HG02798 (cell line): ENCODE measurements at regions not wholly inside any gene's neighbourhood (a gene's known extent, or its start where the extent isn't known, plus 50 kb on each side); places are given as distances from the start of the nearest gene placed in this dataset.

Experiments
- ATAC-seq: cut with Tn5 transposase; IDR thresholded peaks from one replicate; pipeline ENCODE4 v1.9.1; 2021; ENCODE audit warnings: mild to moderate bottlenecking; ENCODE audit not compliant: unreplicated experiment, poor library complexity

DNA sequence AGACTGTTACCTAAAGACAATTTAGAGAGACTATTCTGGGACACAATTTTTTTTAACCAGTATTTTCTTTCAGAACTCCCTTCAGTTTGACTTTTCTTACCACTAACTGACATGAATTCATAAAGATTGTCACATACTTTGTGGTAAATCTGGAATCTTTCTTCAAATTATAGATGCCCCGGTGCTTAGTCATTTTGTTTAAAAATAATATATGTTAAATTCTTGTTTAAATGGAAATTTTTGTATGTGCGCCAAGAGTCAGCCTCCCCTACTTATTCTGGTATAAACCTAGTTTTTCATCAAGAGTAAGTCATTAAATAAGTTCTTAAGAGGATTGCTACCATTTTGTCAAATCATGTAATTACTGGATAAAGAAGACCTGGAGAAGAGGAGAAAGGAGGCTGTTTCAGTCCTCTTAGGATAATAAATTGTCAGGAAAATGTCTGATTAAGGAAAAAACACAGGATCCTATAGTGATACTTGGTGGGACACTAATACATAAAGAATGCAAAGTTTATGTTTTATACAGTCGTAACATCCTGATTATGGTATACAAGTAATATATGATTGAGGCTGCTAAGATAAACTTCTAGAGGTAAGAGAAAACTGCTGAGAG is 424.4 kb downstream of the PMP22 start:
- ATAC-seq = no peak

DNA sequence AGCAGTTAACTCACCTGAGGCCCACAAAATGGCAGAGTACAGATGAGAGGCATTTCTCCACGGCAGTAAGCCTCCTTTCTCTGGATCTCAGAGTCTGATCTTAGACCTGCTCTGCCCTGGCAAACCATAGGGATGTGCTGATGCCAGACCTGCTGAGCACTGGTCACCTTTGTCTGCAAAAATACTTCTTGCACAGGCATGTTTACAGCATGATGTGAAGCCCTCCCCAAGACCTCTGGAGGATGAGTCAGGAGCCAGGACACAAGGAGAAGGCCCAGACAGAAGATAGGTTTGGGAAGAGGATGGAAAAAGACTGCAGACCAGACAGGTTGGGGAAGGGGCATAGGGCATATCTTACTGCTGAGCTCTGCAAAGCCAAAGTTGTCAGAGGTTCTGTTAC is 426.6 kb downstream of the PMP22 start:
- ATAC-seq = no peak

DNA sequence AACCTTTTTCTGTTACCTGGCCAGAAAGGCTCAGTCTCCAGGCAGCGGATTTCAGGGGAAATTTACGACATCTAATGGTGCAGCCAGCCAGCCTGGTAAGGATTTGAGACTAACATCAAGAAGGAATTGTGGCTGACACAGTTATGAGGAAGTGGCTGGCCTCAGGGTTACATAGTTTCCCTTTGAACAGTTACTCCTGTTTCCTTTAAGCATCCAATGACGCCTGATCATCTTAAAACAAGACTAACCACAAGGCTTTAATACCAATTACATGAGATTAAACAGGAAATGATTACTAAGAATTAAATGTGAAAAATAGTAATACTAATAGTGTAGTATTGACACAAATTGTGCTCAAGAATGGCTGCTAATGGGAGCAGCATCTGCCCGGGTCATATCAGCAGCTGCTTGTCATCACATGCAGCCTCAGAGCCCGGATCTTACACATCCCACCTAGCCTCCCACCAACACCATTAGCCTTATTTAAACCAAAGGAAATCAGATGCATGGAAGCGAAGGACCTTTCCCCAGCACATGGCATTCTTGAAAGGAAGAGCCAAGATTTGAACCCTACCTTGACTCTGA is 431.8 kb downstream of the PMP22 start:
- ATAC-seq = no peak

DNA sequence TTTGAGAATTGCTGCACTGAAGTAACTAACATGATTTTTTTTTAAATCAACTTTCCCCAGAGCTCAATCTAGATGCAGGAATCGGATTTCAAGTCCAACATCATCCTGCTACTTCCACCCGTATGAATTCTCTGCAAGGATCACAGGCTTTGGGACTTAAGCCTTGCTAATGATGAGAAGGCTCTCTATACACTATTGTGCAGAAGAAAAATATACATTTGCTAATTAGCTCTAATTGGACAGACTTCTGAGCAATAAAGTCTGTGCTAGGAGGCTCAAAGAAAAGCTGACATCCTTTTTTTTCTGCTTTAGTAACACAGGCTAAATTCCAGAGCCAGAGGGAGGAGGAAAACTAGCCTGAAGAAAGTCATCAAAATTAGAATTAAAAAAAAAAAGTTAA is 433.6 kb downstream of the PMP22 start:
- no peak for ATAC-seq

DNA sequence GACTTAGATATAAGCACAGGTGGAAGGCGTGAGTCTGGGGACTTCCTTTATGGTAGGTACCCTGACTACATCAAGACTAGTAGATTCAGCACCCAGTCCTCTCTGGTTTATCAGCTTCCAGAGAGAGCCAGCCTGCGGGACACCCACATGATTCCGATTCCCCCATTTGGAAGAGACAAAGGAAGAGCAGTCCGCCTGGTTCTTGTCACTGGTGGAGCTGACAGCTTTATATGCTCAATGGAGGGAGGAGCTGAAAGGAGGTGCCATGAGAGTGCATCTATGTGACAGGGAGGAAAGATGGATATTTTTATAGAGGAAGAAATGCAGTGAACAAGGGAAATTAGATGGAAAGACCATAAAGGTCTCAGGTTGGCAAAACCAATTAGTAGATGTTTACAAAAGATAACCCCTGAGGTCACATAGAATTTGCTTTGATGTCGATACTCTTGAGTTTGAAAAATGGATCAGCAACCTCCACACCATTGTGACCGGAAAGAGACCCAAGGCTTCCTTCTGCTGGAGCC is 437.7 kb downstream of the PMP22 start:
- no peak for ATAC-seq

DNA sequence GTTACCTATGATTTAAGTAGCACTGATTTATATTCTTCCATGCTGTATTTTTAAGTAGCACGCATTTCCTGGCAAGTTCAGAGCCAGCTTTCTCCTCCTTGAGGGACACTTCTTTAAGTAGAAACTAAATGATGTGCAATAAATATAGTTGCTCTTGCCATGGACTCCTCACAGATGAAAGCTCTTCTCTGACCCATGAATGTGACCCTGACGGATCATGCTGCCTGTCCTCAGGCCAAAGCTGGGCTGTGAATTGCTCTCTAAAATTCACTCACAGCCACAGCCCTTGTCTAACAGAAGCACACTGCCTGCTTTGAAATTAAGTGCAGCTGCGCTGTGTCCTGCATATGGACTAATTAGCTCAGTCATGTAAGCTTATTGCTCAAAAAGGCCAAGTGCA is 438.8 kb downstream of the PMP22 start:
- ATAC-seq = no peak

DNA sequence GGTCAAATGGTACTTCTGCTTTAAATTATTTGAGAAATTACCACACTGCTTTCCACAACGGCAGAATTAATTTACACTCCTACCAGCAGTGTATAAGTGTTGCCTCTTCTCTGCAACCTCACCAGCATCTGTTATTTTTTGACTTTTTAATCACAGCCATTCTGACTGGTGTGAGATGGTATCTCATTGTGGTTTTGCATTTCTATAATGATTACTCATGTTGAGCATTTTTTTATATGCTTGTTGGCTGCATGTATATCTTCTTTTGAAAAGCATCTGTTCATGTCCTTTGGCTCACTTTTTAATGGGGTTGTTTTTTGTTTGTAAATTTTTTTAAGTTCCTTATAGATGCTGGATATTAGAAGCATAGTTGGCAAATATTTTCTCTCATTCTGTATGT is 446.7 kb downstream of the PMP22 start:
- no peak for ATAC-seq

DNA sequence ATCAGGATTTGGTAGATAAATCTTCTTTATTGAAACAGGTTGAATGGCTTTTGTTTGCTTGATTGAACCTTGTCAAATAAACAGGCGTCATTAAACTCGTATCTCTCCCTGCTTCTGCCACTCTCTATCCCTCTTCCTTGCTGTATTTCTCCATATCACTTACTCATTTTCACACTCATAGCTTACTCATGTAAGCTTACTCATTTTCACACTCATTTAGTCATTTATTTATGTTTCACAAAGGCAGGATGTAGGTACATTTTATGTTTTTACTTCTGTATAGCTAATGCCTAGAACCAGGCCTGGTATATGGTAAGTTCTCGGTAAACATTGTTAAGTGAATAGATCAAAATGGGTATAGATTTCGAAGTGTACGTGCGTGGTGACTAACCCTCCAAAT is 450.0 kb downstream of the PMP22 start:
- no peak for ATAC-seq

DNA sequence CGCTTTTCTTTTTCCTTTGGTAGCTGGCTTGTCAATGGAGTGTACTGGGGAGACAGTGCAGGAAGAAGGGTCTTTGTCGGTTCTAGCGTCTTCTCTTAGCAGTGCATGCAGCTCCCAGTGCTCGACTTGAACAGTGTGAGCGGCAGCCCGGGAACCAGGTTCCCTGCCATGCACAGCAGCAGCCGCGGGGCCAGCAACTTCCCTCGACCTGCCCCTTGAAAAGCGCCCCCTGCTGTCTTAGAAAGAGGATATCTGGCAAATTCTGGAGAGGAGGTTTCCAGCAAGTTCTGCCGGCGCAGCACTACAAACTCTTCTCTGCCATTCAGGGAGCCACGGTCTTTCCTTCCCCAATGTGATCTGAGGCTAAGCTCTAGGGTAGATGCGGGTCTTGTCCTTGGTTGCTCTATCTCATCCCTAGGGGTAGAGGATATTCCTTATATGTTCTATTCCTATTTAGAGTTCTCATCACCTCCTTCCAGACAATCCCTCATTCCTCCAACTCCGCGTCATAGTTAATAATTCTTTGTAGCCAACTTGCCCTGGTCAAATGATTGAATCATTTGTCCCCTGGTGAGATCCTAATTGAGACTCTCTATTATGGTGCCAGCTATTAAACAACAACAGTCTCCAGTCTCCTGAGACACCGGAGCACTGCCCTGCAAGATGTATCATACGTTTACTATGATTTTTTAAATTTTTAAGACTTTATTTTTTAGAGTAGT is 451.3 kb downstream of the PMP22 start:
- no peak for ATAC-seq

DNA sequence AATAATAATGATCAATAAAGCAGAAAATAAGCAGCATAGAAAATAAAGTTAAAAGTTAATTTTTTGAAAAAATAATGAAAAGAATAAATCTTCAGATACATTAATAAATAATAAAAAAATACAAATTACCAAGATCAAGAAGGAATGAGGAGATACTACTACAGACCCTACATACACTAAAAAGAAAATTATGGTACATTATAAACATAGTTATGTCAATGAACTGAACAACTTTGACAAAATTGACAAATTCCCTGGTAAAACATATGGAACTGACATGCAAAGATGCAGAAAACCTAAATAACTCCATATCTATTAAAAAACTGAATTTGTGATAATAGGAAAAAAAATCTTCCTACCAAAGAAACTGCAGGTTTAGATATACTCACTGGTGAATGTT is 456.7 kb downstream of the PMP22 start:
- ATAC-seq = no peak

DNA sequence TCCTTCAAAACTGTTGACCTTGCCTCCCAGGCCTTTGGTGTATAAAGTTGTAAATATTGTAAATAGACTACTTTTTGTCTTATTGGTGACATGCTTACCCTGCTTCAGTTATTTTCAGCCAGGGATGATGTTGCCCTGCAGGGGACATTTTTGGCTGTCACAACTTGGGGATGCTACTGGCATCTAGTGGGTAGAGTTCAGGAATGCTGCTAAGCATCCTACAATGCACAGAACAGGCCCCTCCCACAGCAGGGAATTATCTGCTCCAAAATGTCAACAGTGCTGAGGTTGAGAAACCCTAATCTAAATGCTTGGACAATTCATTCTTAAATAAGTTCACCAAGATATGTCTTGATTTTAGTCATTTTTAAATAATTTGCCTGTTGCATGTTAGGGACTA is 459.8 kb downstream of the PMP22 start:
- no peak for ATAC-seq

DNA sequence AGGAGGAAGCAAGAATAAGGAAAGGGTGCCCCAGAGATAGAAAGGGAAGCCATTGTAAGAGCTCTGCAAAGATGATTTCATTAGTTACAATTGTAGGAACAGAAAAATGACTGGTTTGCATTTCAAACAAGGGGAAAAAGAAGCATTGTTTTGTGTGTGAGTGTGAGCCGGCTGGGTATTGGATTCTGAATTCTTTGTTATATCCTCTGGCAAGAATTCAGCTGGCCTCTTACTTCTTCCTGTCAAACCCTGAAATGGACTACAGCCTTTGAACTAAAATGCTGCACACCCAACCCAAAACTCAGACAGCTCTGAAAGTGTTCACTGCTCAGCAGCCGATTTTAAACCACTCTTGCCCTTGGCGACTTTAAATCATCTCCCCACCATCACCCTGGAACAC is 461.3 kb downstream of the PMP22 start:
- ATAC-seq = no peak

DNA sequence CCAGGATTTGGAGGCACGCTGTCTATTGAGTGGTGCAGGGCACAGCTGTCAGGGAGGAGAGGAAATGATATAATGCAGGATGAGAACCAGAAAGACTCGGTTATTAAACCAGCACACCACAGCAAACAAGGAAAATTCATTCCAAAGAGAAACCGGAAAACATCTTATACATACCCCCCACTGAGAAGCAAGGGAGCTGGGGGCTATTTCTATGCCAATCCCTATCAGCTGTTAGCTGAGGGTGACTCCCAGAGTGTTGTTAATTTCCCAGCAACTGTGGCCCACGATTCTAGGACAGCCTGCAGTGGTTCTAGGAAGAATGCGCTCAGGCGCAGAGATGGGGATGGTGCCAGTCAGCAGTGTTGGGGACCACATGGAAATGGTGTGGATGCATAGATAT is 467.3 kb downstream of the PMP22 start:
- no peak for ATAC-seq

DNA sequence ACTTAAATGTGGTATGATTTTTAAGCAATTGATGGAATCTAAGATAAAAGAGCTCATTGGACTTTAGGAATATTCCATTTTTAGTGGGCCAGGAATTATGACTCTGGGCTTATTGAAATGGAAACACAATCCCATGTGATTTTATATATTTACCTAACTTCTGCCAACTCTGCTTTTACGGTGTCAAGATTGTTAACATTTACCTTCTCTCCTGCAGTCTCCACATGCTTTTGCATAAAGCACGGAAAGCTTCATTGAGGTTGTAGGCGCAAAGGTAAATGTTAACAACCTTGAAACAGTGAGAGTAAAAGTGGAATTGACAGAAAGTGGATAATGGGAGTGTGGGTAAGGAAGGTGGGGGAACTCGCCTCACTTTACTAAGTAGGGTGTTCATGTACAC is 468.1 kb downstream of the PMP22 start:
- ATAC-seq = no peak

DNA sequence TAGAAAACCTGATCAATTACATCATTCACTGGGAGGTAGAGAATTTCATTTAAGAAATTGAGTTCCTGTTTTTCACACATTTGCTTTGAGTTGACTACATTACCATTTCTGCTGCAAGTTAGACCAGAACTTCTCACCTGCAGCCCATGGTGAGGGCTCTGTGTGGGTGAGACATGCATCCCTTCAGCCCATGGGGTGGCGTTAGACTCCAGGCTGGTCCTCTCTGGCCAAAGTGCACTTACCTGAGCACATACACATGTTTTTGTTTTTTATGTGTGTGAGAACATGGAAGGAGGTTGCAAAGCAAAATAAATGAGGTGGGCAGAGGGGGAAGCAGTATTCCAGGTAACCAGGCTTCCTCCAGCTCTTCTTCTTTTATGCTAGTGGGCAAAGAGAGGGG is 470.2 kb downstream of the PMP22 start:
- no peak for ATAC-seq

DNA sequence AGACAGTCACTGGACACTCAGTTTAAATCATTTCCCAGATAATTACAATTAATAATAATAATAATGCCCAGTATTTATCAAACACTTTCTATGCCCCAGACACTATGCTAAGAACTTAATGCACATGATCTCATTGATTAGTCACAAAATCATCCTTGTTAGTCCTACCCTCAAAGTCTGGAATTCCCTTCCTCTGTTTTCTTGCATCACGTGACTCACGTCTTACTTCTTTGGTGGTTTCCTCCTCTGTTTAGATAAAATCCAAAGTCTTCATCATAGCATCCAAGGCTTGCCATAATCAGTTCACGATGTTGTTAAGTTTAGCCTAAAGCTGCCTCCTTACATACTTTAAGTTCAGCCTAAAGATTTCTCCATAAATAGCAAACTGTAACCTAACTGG is 471.9 kb downstream of the PMP22 start:
- no peak for ATAC-seq

DNA sequence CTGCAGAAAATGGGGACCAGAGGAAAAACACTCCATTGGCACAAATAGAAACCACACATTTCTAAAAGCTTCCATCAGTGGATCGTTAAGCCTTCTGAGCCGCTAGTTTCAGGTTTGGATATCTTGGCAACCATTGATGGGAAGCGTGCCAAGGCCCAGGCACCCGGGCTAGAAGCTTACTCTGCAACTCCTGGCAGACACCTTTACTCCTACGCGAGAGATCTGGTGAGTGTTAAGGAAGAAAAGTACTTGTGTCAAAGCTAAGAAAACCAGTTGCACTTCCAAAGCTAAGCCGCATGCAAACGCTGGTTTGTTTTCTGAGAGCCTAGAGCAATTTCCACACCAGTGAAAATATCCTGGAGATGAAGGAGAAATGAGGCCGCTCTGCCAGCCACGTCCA is 472.4 kb downstream of the PMP22 start:
- no peak for ATAC-seq

DNA sequence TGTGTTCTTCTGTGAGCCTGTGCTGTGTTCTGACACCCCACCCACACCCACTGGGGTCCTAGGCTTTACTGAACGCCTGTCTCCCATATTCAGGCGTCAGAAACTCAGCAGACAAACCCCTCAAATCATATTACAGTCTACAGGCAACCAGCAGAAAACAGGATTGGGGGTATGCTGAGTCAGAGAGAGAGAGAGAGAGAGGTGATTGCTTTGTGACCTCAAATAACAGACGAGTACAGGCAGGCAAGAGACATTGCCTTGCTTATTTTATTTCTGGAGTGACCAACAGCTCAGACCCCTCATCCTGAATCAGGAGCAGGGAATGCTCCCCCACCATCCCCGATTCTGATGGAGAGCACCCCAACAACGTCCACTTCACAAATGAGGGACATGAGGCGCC is 473.9 kb downstream of the PMP22 start:
- ATAC-seq = no peak

DNA sequence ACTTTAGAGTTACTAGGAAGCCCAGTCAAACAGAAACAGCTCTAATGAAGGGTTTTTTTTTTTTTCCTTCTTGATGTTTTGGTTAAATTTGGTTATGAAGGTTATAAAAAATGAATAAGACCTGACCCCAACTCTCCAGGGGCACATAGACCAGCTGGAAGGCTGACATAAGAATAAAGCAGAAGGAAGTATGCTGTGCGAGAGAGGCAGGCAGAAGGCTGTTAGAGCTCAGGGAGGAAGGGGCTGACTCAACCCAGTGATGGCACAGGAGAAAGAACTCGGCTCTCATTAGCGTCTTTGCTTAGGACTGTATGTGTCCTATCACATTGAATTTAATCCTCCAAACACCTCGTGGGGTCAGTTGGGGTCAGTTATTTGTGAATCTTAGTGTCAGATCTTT is 474.6 kb downstream of the PMP22 start:
- ATAC-seq = no peak

DNA sequence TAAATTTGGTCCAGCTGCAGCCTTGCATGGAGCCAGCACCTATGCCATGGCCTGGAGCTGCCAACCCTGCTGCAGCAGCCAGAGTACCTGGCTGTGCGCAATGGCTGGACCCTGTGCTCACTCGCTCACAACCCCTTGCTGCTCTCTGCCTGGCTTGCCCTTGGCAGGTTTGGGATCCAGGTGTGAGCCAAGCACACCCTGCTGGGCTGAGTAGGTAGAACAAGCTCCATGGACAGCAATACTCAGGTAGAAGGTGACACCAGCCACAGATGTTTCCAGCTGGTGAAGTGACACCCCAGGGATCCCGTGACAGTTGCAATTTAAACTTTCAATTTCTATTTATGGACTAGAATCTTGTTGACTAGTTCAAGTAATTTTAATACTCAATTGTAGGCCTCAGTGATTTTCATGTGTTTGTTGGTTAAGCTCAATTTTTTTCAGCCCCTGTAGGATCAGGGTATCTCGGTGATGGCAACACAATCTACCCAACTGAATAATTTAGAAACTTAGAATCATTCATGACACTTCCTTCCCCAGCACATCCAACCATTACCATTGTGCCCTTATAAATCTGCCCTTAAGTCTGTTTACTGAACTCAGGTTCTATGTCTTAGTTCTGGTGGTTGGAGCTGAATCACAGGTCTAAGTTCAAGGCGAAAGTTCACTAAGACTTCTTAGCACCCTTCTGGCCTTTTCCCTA is 480.0 kb downstream of the PMP22 start:
- ATAC-seq = no peak

DNA sequence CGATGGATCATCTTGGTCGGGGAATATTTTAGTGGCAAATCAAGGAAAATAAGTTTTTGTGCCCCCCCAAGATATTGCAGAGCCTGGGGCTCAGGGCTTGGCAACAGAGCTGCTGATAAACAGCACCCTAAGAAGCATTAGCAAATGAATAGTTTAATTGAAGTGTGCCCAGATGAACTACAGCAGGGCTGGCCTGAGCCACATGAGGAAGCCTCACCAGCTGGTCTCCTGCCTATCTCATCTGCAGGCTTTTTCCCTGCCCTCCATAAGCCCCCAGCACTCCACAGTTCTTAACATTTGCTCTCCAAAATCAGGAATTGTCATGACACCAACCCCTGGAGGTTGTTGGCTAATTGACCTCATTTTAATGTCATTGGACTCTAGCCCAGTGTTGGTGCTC is 480.2 kb downstream of the HS3ST3B1 start:
- no peak for ATAC-seq
